Endodermal cell (in vitro differentiated cells): ENCODE measurements at regions not wholly inside any gene's neighbourhood (a gene's known extent, or its start where the extent isn't known, plus 50 kb on each side); places are given as distances from the start of the nearest gene placed in this dataset.

Source experiments
- DNase-seq: peaks from one replicate; pipeline ENCODE4 v3.0.0-alpha.2; 2017
- H3K27ac ChIP-seq: 2 replicates; pipeline ENCODE4 v1.5.1; 2013; ENCODE audit warnings: mild to moderate bottlenecking, low read depth, low read length, moderate library complexity
- H3K27me3 ChIP-seq: 2 replicates; pipeline ENCODE4 v1.6.1; 2013; ENCODE audit warnings: mild to moderate bottlenecking, low read length, moderate library complexity; ENCODE audit not compliant: insufficient read depth, control insufficient read depth, poor library complexity, severe bottlenecking
- H3K36me3 ChIP-seq: 2 replicates; pipeline ENCODE4 v1.7.0; 2013; ENCODE audit warnings: mild to moderate bottlenecking, low read length, moderate library complexity; ENCODE audit not compliant: control insufficient read depth, insufficient read depth
- H3K4me1 ChIP-seq: one replicate; pipeline ENCODE4 v1.7.0; 2013; ENCODE audit warnings: low read length; ENCODE audit not compliant: control insufficient read depth, insufficient read depth
- H3K4me3 ChIP-seq: 2 replicates; pipeline ENCODE4 v1.5.1; 2013; ENCODE audit warnings: mild to moderate bottlenecking, low read length, moderate library complexity
- H3K9ac ChIP-seq: 2 replicates; pipeline ENCODE4 v1.6.1; 2013; ENCODE audit warnings: mild to moderate bottlenecking, low read length, moderate library complexity; ENCODE audit not compliant: poor library complexity, severe bottlenecking; ENCODE audit errors: extremely low read depth
- H3K9me3 ChIP-seq: 2 replicates; pipeline ENCODE4 v1.6.1; 2013; ENCODE audit warnings: mild to moderate bottlenecking, low read length, moderate library complexity; ENCODE audit not compliant: control insufficient read depth
- H3K27ac Mint-ChIP-seq: 2 replicates; pipeline ENCODE4 v1.8.0; 2020; ENCODE audit warnings: mixed read lengths
- H3K27me3 Mint-ChIP-seq: 2 replicates; pipeline ENCODE4 v1.8.0; 2021; ENCODE audit warnings: mild to moderate bottlenecking, mixed read lengths; ENCODE audit not compliant: insufficient read depth
- H3K36me3 Mint-ChIP-seq: 2 replicates; pipeline ENCODE4 v1.8.0; 2020; ENCODE audit warnings: low read depth, mixed read lengths
- H3K4me1 Mint-ChIP-seq: 2 replicates; pipeline ENCODE4 v1.8.0; 2020; ENCODE audit warnings: mixed read lengths
- H3K4me3 Mint-ChIP-seq: 2 replicates; pipeline ENCODE4 v1.8.0; 2020; ENCODE audit warnings: mild to moderate bottlenecking, moderate library complexity, mixed read lengths
- H3K9me3 Mint-ChIP-seq: 2 replicates; pipeline ENCODE4 v1.8.0; 2020; ENCODE audit warnings: mild to moderate bottlenecking, mixed read lengths
- WGBS, 2 experiments: methylation state at CpG; one replicate each; pipeline versions ENCODE4 v1.1.5 to v1.1.7; 2013; ENCODE audit warnings: missing lambda C conversion rate in 2 of 2, mixed read lengths in 1 of 2; ENCODE audit not compliant: insufficient coverage in 1 of 2, insufficient read length in 1 of 2; 5-methylcytosine and 5-hydroxymethylcytosine counted together
- TF ChIP-seq, protein P1 (sequence below): fragments of 200-600 bp; sonication (generic); conservative IDR thresholded peaks from 2 replicates; pipeline ENCODE4 v1.5.0; 2021; ENCODE audit warnings: antibody characterized with exemption, mild to moderate bottlenecking

- H3K27me3 Mint-ChIP-seq, result no peaks in the 10 kb centered on the region
- H3K36me3 Mint-ChIP-seq, result no peaks in the 10 kb centered on the region
- Histone ChIP-seq H3K36me3 (no peaks in the 10 kb centered on the region), H3K9me3 (no peaks in the 10 kb centered on the region), H3K27ac (no peak overlapping the region), H3K4me3 (no peak overlapping the region), H3K27me3 (no peaks in the 10 kb centered on the region), H3K4me1 (no peaks in the 10 kb centered on the region), H3K9ac (no peak overlapping the region)
- no peak overlapping the region for H3K27ac Mint-ChIP-seq
- DNase-seq, result no peak
- 96% methylated on average over 4 of the region's 4 CpGs; no CpG with 5 or more reads in 1 of the 2 experiments for WGBS, 2 experiments
- H3K9me3 Mint-ChIP-seq, result no peaks in the 10 kb centered on the region
- no peaks in the 10 kb centered on the region for H3K4me1 Mint-ChIP-seq
- no peak overlapping the region for H3K4me3 Mint-ChIP-seq
- TF ChIP-seq, protein P1, sequence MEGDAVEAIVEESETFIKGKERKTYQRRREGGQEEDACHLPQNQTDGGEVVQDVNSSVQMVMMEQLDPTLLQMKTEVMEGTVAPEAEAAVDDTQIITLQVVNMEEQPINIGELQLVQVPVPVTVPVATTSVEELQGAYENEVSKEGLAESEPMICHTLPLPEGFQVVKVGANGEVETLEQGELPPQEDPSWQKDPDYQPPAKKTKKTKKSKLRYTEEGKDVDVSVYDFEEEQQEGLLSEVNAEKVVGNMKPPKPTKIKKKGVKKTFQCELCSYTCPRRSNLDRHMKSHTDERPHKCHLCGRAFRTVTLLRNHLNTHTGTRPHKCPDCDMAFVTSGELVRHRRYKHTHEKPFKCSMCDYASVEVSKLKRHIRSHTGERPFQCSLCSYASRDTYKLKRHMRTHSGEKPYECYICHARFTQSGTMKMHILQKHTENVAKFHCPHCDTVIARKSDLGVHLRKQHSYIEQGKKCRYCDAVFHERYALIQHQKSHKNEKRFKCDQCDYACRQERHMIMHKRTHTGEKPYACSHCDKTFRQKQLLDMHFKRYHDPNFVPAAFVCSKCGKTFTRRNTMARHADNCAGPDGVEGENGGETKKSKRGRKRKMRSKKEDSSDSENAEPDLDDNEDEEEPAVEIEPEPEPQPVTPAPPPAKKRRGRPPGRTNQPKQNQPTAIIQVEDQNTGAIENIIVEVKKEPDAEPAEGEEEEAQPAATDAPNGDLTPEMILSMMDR, result no peak
Observed at GRCh38 chr13:30559274-30559673, 58.4 kb upstream of the USPL1 start.

DNA sequence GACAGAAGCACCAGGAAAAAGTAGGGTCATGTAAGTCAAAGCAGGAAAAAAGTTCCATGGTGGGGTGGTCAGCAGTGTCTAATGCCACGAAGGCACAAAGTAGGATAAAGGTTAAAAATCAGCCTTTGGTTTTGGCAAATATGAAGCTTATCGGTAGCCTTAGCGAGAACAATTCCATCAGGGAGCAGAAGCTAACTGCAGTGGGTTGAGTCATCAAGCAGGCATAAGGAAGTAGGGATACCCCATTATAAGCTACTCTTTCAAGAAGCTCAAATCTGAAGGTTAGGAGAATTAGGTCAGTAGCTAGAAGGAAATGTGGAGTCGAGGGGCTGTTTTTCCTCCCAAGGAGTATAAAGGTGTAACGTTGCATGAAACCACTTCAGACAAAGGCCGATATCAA is 57.5 kb upstream of the USPL1 start:
- Histone ChIP-seq H3K4me3 (no peak overlapping the region), H3K9me3 (no peaks in the 10 kb centered on the region), H3K27ac (no peak overlapping the region), H3K9ac (no peak overlapping the region), H3K4me1 (no peaks in the 10 kb centered on the region), H3K27me3 (no peaks in the 10 kb centered on the region), H3K36me3 (no peaks in the 10 kb centered on the region)
- WGBS, 2 experiments, result 74 to 80% methylated on average over 5 to 6 of the region's 6 CpGs
- Mint-ChIP-seq H3K4me3 (no peak overlapping the region), H3K36me3 (no peaks in the 10 kb centered on the region), H3K27me3 (no peaks in the 10 kb centered on the region), H3K27ac (no peak overlapping the region), H3K4me1 (no peaks in the 10 kb centered on the region), H3K9me3 (no peaks in the 10 kb centered on the region)
- no peak for DNase-seq
- TF ChIP-seq, protein P1, result no peak

GRCh38 chr13:30561511-30561910 is 56.2 kb upstream of the USPL1 start:
- Histone ChIP-seq H3K9me3 (no peaks in the 10 kb centered on the region), H3K27me3 (no peaks in the 10 kb centered on the region), H3K9ac (no peak overlapping the region), H3K36me3 (no peaks in the 10 kb centered on the region), H3K4me3 (no peak overlapping the region), H3K27ac (no peak overlapping the region), H3K4me1 (no peaks in the 10 kb centered on the region)
- Mint-ChIP-seq H3K4me3 (no peak overlapping the region), H3K4me1 (no peaks in the 10 kb centered on the region), H3K27ac (no peak overlapping the region), H3K27me3 (no peaks in the 10 kb centered on the region), H3K9me3 (no peaks in the 10 kb centered on the region), H3K36me3 (no peaks in the 10 kb centered on the region)
- DNase-seq, result no peak
- TF ChIP-seq, protein P1, result no peak
- WGBS, 2 experiments, result 93% methylated on average over 4 of the region's 4 CpGs
